ENCODE measurements at regions not wholly inside any gene's neighbourhood (a gene's known extent, or its start where the extent isn't known, plus 50 kb on each side); places are given as distances from the start of the nearest gene placed in this dataset.

GRCh38 chr2:221753401-221753800 lies 181.3 kb upstream of the EPHA4 start:
- TF ChIP-seq CTCF (IDR thresholded peaks at IDR 0.05) (no peak), POLR2A (IDR thresholded peaks at IDR 0.05) (no peak), EP300 (IDR thresholded peaks at IDR 0.05) (no peak)

Data from tibial nerve (tissue), 4 donors.